HCT116 (cell line): ENCODE measurements at regions not wholly inside any gene's neighbourhood (a gene's known extent, or its start where the extent isn't known, plus 50 kb on each side); places are given as distances from the start of the nearest gene placed in this dataset.

Source experiments
- POLR2A ChIP-seq: IDR thresholded peaks from 2 replicates; pipeline ENCODE4 v1.7.0; 2011; ENCODE audit warnings: borderline replicate concordance; ENCODE audit not compliant: insufficient read depth, insufficient read length; ENCODE audit errors: extremely low read depth
- POLR2AphosphoS5 ChIP-seq: IDR thresholded peaks from 2 replicates; pipeline ENCODE4 v1.6.1; 2011; ENCODE audit warnings: mild to moderate bottlenecking, low read depth, low read length, moderate library complexity
- TF ChIP-seq, protein P1 (sequence below): IDR thresholded peaks from 2 replicates; pipeline ENCODE4 v1.6.1; 2012
- TF ChIP-seq, protein P2 (sequence below), 3 experiments: fragments of 200-600 bp in 1 of 3; sonication (generic) in 1 of 3; IDR thresholded peaks in 2 of 3; conservative IDR thresholded peaks in 1 of 3; 2 replicates each; pipeline ENCODE4 v1.5.1; 2012 to 2017; ENCODE audit warnings: low read depth in 2 of 3, low read length in 2 of 3, antibody characterized with exemption in 1 of 3, borderline replicate concordance in 1 of 3, control low read depth in 1 of 3, mild to moderate bottlenecking in 1 of 3, mixed read lengths in 1 of 3, mixed run types in 1 of 3, moderate library complexity in 1 of 3; ENCODE audit not compliant: insufficient read depth in 1 of 3

GRCh38 chr2:45152691-45153090 is 143.4 kb upstream of the SIX2 start:
- TF ChIP-seq, protein P1, sequence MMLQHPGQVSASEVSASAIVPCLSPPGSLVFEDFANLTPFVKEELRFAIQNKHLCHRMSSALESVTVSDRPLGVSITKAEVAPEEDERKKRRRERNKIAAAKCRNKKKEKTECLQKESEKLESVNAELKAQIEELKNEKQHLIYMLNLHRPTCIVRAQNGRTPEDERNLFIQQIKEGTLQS = no peak
- TF ChIP-seq POLR2AphosphoS5 = no peak
- no peak for TF ChIP-seq POLR2A
- TF ChIP-seq, protein P2, sequence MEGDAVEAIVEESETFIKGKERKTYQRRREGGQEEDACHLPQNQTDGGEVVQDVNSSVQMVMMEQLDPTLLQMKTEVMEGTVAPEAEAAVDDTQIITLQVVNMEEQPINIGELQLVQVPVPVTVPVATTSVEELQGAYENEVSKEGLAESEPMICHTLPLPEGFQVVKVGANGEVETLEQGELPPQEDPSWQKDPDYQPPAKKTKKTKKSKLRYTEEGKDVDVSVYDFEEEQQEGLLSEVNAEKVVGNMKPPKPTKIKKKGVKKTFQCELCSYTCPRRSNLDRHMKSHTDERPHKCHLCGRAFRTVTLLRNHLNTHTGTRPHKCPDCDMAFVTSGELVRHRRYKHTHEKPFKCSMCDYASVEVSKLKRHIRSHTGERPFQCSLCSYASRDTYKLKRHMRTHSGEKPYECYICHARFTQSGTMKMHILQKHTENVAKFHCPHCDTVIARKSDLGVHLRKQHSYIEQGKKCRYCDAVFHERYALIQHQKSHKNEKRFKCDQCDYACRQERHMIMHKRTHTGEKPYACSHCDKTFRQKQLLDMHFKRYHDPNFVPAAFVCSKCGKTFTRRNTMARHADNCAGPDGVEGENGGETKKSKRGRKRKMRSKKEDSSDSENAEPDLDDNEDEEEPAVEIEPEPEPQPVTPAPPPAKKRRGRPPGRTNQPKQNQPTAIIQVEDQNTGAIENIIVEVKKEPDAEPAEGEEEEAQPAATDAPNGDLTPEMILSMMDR (IDR thresholded peaks at IDR 0.05 in 2 of 3, conservative IDR thresholded peaks at IDR 0.05 in 1 of 3; ENCODE audit: borderline replicate concordance in 1 of 3, insufficient read depth in 1 of 3, low read depth in 2 of 3, low read length in 2 of 3) = no peak
